Chondrocyte (in vitro differentiated cells): ENCODE measurements at regions not wholly inside any gene's neighbourhood (a gene's known extent, or its start where the extent isn't known, plus 50 kb on each side); places are given as distances from the start of the nearest gene placed in this dataset.

Experiments
- DNase-seq: peaks from one replicate; pipeline ENCODE4 v3.0.0; 2021; ENCODE audit warnings: mixed read lengths, low spot score
- H3K27ac Mint-ChIP-seq: one replicate; pipeline ENCODE4 v1.8.0; 2021; ENCODE audit warnings: mild to moderate bottlenecking, moderate library complexity, mixed read lengths; ENCODE audit not compliant: unreplicated experiment
- H3K27me3 Mint-ChIP-seq: 2 replicates; pipeline ENCODE4 v1.8.0; 2021; ENCODE audit warnings: low read depth, mixed read lengths
- H3K36me3 Mint-ChIP-seq: 2 replicates; pipeline ENCODE4 v1.8.0; 2021; ENCODE audit warnings: low read depth, mixed read lengths
- H3K4me1 Mint-ChIP-seq: 2 replicates; pipeline ENCODE4 v1.8.0; 2021; ENCODE audit warnings: low read depth, mild to moderate bottlenecking, mixed read lengths
- H3K4me3 Mint-ChIP-seq: one replicate; pipeline ENCODE4 v1.8.0; 2021; ENCODE audit warnings: mild to moderate bottlenecking, moderate library complexity, mixed read lengths; ENCODE audit not compliant: unreplicated experiment
- H3K9me3 Mint-ChIP-seq: 2 replicates; pipeline ENCODE4 v1.8.0; 2021; ENCODE audit warnings: low read depth, mixed read lengths
- CTCF ChIP-seq: fragments of 200-600 bp; sonication (generic); IDR thresholded peaks from 2 replicates; pipeline ENCODE4 v1.5.0; 2021; ENCODE audit warnings: antibody characterized with exemption, mild to moderate bottlenecking, moderate library complexity

- H3K4me1 Mint-ChIP-seq: peaks cover 6% of the 10 kb centered on the region
- no peak overlapping the region for H3K27ac Mint-ChIP-seq
- no peaks in the 10 kb centered on the region for H3K36me3 Mint-ChIP-seq
- no peak for TF ChIP-seq CTCF
- no peak for DNase-seq
- H3K9me3 Mint-ChIP-seq: peaks cover 14% of the 10 kb centered on the region
- peaks cover 43% of the 10 kb centered on the region for H3K27me3 Mint-ChIP-seq
- no peak overlapping the region for H3K4me3 Mint-ChIP-seq
Observed at GRCh38 chr15:70428211-70428822, 330.6 kb upstream of the TLE3 start.

- Mint-ChIP-seq H3K4me3 (no peak overlapping the region), H3K27ac (no peak overlapping the region), H3K4me1 (peaks cover 6% of the 10 kb centered on the region), H3K36me3 (no peaks in the 10 kb centered on the region), H3K27me3 (peaks cover 47% of the 10 kb centered on the region), H3K9me3 (peaks cover 14% of the 10 kb centered on the region)
- TF ChIP-seq CTCF: peak; percentile 35
- no peak for DNase-seq
Observed at GRCh38 chr15:70427167-70428120, 329.7 kb upstream of the TLE3 start.

- Mint-ChIP-seq H3K9me3 (peaks cover 14% of the 10 kb centered on the region), H3K27me3 (peaks cover 52% of the 10 kb centered on the region), H3K27ac (no peak overlapping the region), H3K4me3 (no peak overlapping the region), H3K4me1 (peaks cover 6% of the 10 kb centered on the region), H3K36me3 (no peaks in the 10 kb centered on the region)
- TF ChIP-seq CTCF: no peak
- DNase-seq: no peak
Observed at GRCh38 chr15:70426096-70426821, 328.5 kb upstream of the TLE3 start.

GRCh38 chr15:70424937-70425411 lies 327.3 kb upstream of the TLE3 start:
- Mint-ChIP-seq H3K27ac (no peak overlapping the region), H3K36me3 (no peaks in the 10 kb centered on the region), H3K4me3 (no peak overlapping the region), H3K4me1 (peaks cover 6% of the 10 kb centered on the region), H3K9me3 (peaks cover 14% of the 10 kb centered on the region), H3K27me3 (peaks cover 60% of the 10 kb centered on the region)
- TF ChIP-seq CTCF: no peak
- DNase-seq: no peak

GRCh38 chr15:70423267-70423666 lies 325.6 kb upstream of the TLE3 start:
- no peak overlapping the region for H3K4me3 Mint-ChIP-seq
- TF ChIP-seq CTCF: no peak
- peaks cover 69% of the 10 kb centered on the region for H3K27me3 Mint-ChIP-seq
- H3K27ac Mint-ChIP-seq: no peak overlapping the region
- no peaks in the 10 kb centered on the region for H3K36me3 Mint-ChIP-seq
- DNase-seq: no peak
- H3K9me3 Mint-ChIP-seq: peaks cover 3% of the 10 kb centered on the region
- peaks cover 6% of the 10 kb centered on the region for H3K4me1 Mint-ChIP-seq
